ENCODE measurements at regions not wholly inside any gene's neighbourhood (a gene's known extent, or its start where the extent isn't known, plus 50 kb on each side); places are given as distances from the start of the nearest gene placed in this dataset.

- TF ChIP-seq POLR2A (IDR thresholded peaks at IDR 0.05) (no peak), CTCF (IDR thresholded peaks at IDR 0.05) (no peak)
- intact Hi-C loops (cut with DNase I), result no loop called here
- DNase-seq (no peak), ATAC-seq (no peak)
- H3K9me3 ChIP-seq, result peaks cover 0 to 3% (median 0%) of the 10 kb centered on the region in 12 donors
- H3K4me1 ChIP-seq, result peaks cover 0 to 5% (median 0%) of the 10 kb centered on the region in 12 donors
- no peaks in the 10 kb centered on the region for H3K36me3 ChIP-seq
- no peak overlapping the region for H3K27ac ChIP-seq
- H3K27me3 ChIP-seq, result no peaks in the 10 kb centered on the region
- WGBS, 4 donors, result 92 to 95% (median 94%) methylated on average over 4 of the region's 4 CpGs
- no peak overlapping the region for H3K4me3 ChIP-seq
These were observed 99.6 kb upstream of the KRR1 start for GRCh38 chr12:75611041-75611440.

GRCh38 chr12:75606956-75607355, 95.5 kb upstream of the KRR1 start:
- no peaks in the 10 kb centered on the region for H3K9me3 ChIP-seq
- DNase-seq (no peak), ATAC-seq (no peak)
- TF ChIP-seq POLR2A (IDR thresholded peaks at IDR 0.05) (no peak), CTCF (IDR thresholded peaks at IDR 0.05) (no peak)
- no peaks in the 10 kb centered on the region for H3K36me3 ChIP-seq
- no peak overlapping the region for H3K27ac ChIP-seq
- 88 to 92% (median 90%) methylated on average over 3 of the region's 3 CpGs for WGBS, 4 donors
- peaks cover 0 to 5% (median 0%) of the 10 kb centered on the region in 12 donors for H3K4me1 ChIP-seq
- intact Hi-C loops (cut with DNase I), result no loop called here
- no peaks in the 10 kb centered on the region for H3K27me3 ChIP-seq
- H3K4me3 ChIP-seq, result no peak overlapping the region

GRCh38 chr12:75606151-75606550, 94.7 kb upstream of the KRR1 start:
- H3K36me3 ChIP-seq, result no peaks in the 10 kb centered on the region
- intact Hi-C loops (cut with DNase I), result no loop called here
- no peak overlapping the region for H3K27ac ChIP-seq
- 29 to 56% (median 49%) methylated on average over 2 of the region's 2 CpGs for WGBS, 4 donors
- peaks cover 0 to 5% (median 0%) of the 10 kb centered on the region in 12 donors for H3K4me1 ChIP-seq
- DNase-seq (no peak), ATAC-seq (no peak)
- H3K4me3 ChIP-seq, result no peak overlapping the region
- H3K9me3 ChIP-seq, result no peaks in the 10 kb centered on the region
- no peaks in the 10 kb centered on the region for H3K27me3 ChIP-seq
- no peak for TF ChIP-seq POLR2A (IDR thresholded peaks at IDR 0.05)
- TF ChIP-seq CTCF (IDR thresholded peaks at IDR 0.05), result no peak

- H3K27ac ChIP-seq, result no peak overlapping the region
- no peaks in the 10 kb centered on the region for H3K27me3 ChIP-seq
- TF ChIP-seq CTCF (IDR thresholded peaks at IDR 0.05), result no peak
- no peak for TF ChIP-seq POLR2A (IDR thresholded peaks at IDR 0.05)
- no peaks in the 10 kb centered on the region for H3K36me3 ChIP-seq
- 85 to 90% (median 86%) methylated on average over 3 of the region's 3 CpGs for WGBS, 4 donors
- peaks cover 0 to 5% (median 0%) of the 10 kb centered on the region in 12 donors for H3K4me1 ChIP-seq
- ATAC-seq (no peak), DNase-seq (no peak)
- no peaks in the 10 kb centered on the region for H3K9me3 ChIP-seq
- no peak overlapping the region for H3K4me3 ChIP-seq
- intact Hi-C loops (cut with DNase I), result no loop called here
These were observed 92.1 kb upstream of the KRR1 start for GRCh38 chr12:75603475-75603874.

Data from heart left ventricle (tissue), 16 donors.